ENCODE measurements at regions not wholly inside any gene's neighbourhood (a gene's known extent, or its start where the extent isn't known, plus 50 kb on each side); places are given as distances from the start of the nearest gene placed in this dataset.

- H3K27me3 ChIP-seq, result no peaks in the 10 kb centered on the region
- DNase-seq (ENCODE audit: low spot score), result no peak
- TF ChIP-seq CTCF (IDR thresholded peaks at IDR 0.05), result no peak
- no peaks in the 10 kb centered on the region for H3K36me3 ChIP-seq
- peaks cover 0 to 16% of the 10 kb centered on the region in 2 donors for H3K4me1 ChIP-seq
- H3K9me3 ChIP-seq, result peaks cover 0 to 6% of the 10 kb centered on the region in 2 donors
- no peak overlapping the region for H3K27ac ChIP-seq
- no peak overlapping the region for H3K4me3 ChIP-seq
Observed at GRCh38 chr3:22981861-22982260, 221.3 kb upstream of the UBE2E2 start.

GRCh38 chr3:22982981-22983587 lies 220.0 kb upstream of the UBE2E2 start:
- no peak overlapping the region for H3K27ac ChIP-seq
- no peak overlapping the region for H3K4me3 ChIP-seq
- TF ChIP-seq CTCF (IDR thresholded peaks at IDR 0.05), result no peak
- H3K4me1 ChIP-seq, result peaks cover 0 to 16% of the 10 kb centered on the region in 2 donors
- no peak for DNase-seq (ENCODE audit: low spot score)
- no peaks in the 10 kb centered on the region for H3K27me3 ChIP-seq
- peaks cover 0 to 6% of the 10 kb centered on the region in 2 donors for H3K9me3 ChIP-seq
- H3K36me3 ChIP-seq, result no peaks in the 10 kb centered on the region

GRCh38 chr3:22986958-22987357 lies 216.2 kb upstream of the UBE2E2 start:
- no peak for TF ChIP-seq CTCF (IDR thresholded peaks at IDR 0.05)
- Histone ChIP-seq H3K27ac (no peak overlapping the region), H3K4me1 (no peaks in the 10 kb centered on the region)

GRCh38 chr3:22988566-22988965 lies 214.6 kb upstream of the UBE2E2 start:
- H3K4me3 ChIP-seq, result no peak overlapping the region
- no peak for DNase-seq (ENCODE audit: low spot score)
- H3K9me3 ChIP-seq, result peaks cover 0 to 6% of the 10 kb centered on the region in 2 donors
- no peaks in the 10 kb centered on the region for H3K4me1 ChIP-seq
- H3K27ac ChIP-seq, result no peak overlapping the region
- no peak for TF ChIP-seq CTCF (IDR thresholded peaks at IDR 0.05)
- H3K36me3 ChIP-seq, result no peaks in the 10 kb centered on the region
- no peaks in the 10 kb centered on the region for H3K27me3 ChIP-seq

More at GRCh38 chr3:22986958-22987357, 216.2 kb upstream of the UBE2E2 start:
- Histone ChIP-seq H3K4me3 (no peak overlapping the region), H3K36me3 (no peaks in the 10 kb centered on the region), H3K9me3 (peaks cover 0 to 6% of the 10 kb centered on the region in 2 donors), H3K27me3 (no peaks in the 10 kb centered on the region)
- DNase-seq (ENCODE audit: low spot score), result no peak

- H3K9me3 ChIP-seq, result peaks cover 0 to 6% of the 10 kb centered on the region in 2 donors
Observed at GRCh38 chr3:22989716-22990115, 213.4 kb upstream of the UBE2E2 start.

More at GRCh38 chr3:22989716-22990115, 213.4 kb upstream of the UBE2E2 start:
- Histone ChIP-seq H3K4me1 (no peaks in the 10 kb centered on the region), H3K4me3 (no peak overlapping the region), H3K27me3 (no peaks in the 10 kb centered on the region), H3K36me3 (no peaks in the 10 kb centered on the region), H3K27ac (no peak overlapping the region)
- TF ChIP-seq CTCF (IDR thresholded peaks at IDR 0.05), result no peak
- DNase-seq (ENCODE audit: low spot score), result no peak
